CD14-positive monocyte (primary cell): ENCODE measurements at regions not wholly inside any gene's neighbourhood (a gene's known extent, or its start where the extent isn't known, plus 50 kb on each side); places are given as distances from the start of the nearest gene placed in this dataset.

ENCODE experiments used
- DNase-seq, 3 donors: peaks; one replicate each; pipeline ENCODE4 v3.0.0-alpha.2; 2011 to 2022
- H2AFZ ChIP-seq: 2 replicates; pipeline ENCODE4 v1.6.0; 2012; ENCODE audit warnings: mild to moderate bottlenecking, low read depth, low read length, inconsistent platforms; ENCODE audit not compliant: insufficient read depth, poor library complexity, severe bottlenecking
- H3K27ac ChIP-seq, 2 donors: 1 replicate in 1 of 2; 2 replicates in 1 of 2; pipeline ENCODE4 v1.5.1; 2012 to 2013; ENCODE audit warnings: low read length in 2 of 2, control low read depth in 1 of 2, inconsistent platforms in 1 of 2, low read depth in 1 of 2, mild to moderate bottlenecking in 1 of 2
- H3K27me3 ChIP-seq, 2 donors: one replicate each; pipeline versions ENCODE4 v1.6.0 to v1.6.1; 2011 to 2013; ENCODE audit warnings: low read length in 2 of 2; ENCODE audit not compliant: control insufficient read depth in 2 of 2, insufficient read depth in 2 of 2
- H3K36me3 ChIP-seq, 2 donors: replicated peaks in 1 of 2; 1 replicate in 1 of 2; 2 replicates in 1 of 2; pipeline versions ENCODE4 v1.5.1 to v1.6.1; 2012 to 2013; ENCODE audit warnings: low read length in 2 of 2, control low read depth in 1 of 2, inconsistent platforms in 1 of 2, mild to moderate bottlenecking in 1 of 2; ENCODE audit not compliant: insufficient read depth in 2 of 2, control insufficient read depth in 1 of 2
- H3K4me1 ChIP-seq, 2 donors: 1 replicate in 1 of 2; 2 replicates in 1 of 2; pipeline versions ENCODE4 v1.5.1 to v1.6.1; 2012 to 2013; ENCODE audit warnings: low read length in 2 of 2, control low read depth in 1 of 2, inconsistent platforms in 1 of 2, mild to moderate bottlenecking in 1 of 2, moderate library complexity in 1 of 2; ENCODE audit not compliant: insufficient read depth in 2 of 2, control insufficient read depth in 1 of 2
- H3K4me2 ChIP-seq: replicated peaks from 2 replicates; pipeline ENCODE3; 2012; ENCODE audit warnings: low read length, moderate library complexity, mild to moderate bottlenecking; ENCODE audit not compliant: poor library complexity, severe bottlenecking; ENCODE audit errors: extremely low read depth
- H3K4me3 ChIP-seq, 3 experiments: fragments of 200-600 bp in 1 of 3; sonication (generic) in 1 of 3; replicated peaks in 1 of 3; 1 replicate in 2 of 3; 2 replicates in 1 of 3; pipeline ENCODE4 v1.5.1; 2011 to 2013; ENCODE audit warnings: low read length in 3 of 3, mild to moderate bottlenecking in 3 of 3, control low read depth in 2 of 3, low read depth in 2 of 3, inconsistent platforms in 1 of 3, moderate library complexity in 1 of 3
- H3K79me2 ChIP-seq: 2 replicates; pipeline ENCODE4 v1.6.0; 2012; ENCODE audit warnings: mild to moderate bottlenecking, control low read depth, inconsistent platforms, low read length, moderate library complexity; ENCODE audit not compliant: insufficient read depth
- H3K9ac ChIP-seq: 2 replicates; pipeline ENCODE4 v1.6.0; 2017; ENCODE audit warnings: low read length, mild to moderate bottlenecking; ENCODE audit not compliant: insufficient read depth, poor library complexity, severe bottlenecking
- H3K9me3 ChIP-seq, 2 donors: replicated peaks in 1 of 2; 1 replicate in 1 of 2; 2 replicates in 1 of 2; pipeline versions ENCODE4 v1.5.1 to v1.6.1; 2012 to 2013; ENCODE audit warnings: low read length in 2 of 2, control low read depth in 1 of 2; ENCODE audit not compliant: control insufficient read depth in 1 of 2, insufficient read depth in 1 of 2
- H4K20me1 ChIP-seq: 2 replicates; pipeline ENCODE4 v1.6.0; 2012; ENCODE audit warnings: mild to moderate bottlenecking, low read length, control low read depth, moderate library complexity; ENCODE audit not compliant: insufficient read depth
- H3K27ac Mint-ChIP-seq, 7 donors: one replicate each; pipeline ENCODE4 v1.8.0; 2020; ENCODE audit warnings: mild to moderate bottlenecking in 7 of 7, mixed read lengths in 7 of 7, moderate library complexity in 6 of 7, inconsistent platforms in 2 of 7
- H3K27me3 Mint-ChIP-seq, 3 donors: one replicate each; pipeline ENCODE4 v1.8.0; 2021 to 2022; ENCODE audit warnings: low read depth in 3 of 3, mild to moderate bottlenecking in 3 of 3, mixed read lengths in 3 of 3, moderate library complexity in 3 of 3, inconsistent platforms in 1 of 3
- H3K36me3 Mint-ChIP-seq, 2 donors: one replicate each; pipeline ENCODE4 v1.8.0; 2020; ENCODE audit warnings: mixed read lengths in 2 of 2, inconsistent platforms in 1 of 2, mild to moderate bottlenecking in 1 of 2
- H3K4me1 Mint-ChIP-seq: one replicate; pipeline ENCODE4 v1.8.0; 2020; ENCODE audit warnings: mild to moderate bottlenecking, mixed read lengths
- H3K4me3 Mint-ChIP-seq, 2 donors: one replicate each; pipeline ENCODE4 v1.8.0; 2020; ENCODE audit warnings: mild to moderate bottlenecking in 2 of 2, mixed read lengths in 2 of 2, moderate library complexity in 1 of 2
- H3K9me3 Mint-ChIP-seq, 7 donors: one replicate each; pipeline ENCODE4 v1.8.0; 2020 to 2022; ENCODE audit warnings: mixed read lengths in 7 of 7, mild to moderate bottlenecking in 6 of 7, moderate library complexity in 6 of 7, inconsistent platforms in 2 of 7
- CTCF ChIP-seq: fragments of 200-600 bp; IDR thresholded peaks from one replicate; pipeline ENCODE4 v1.8.0; 2022; ENCODE audit warnings: antibody characterized with exemption, mild to moderate bottlenecking
- WGBS: methylation state at CpG from one replicate; pipeline ENCODE4 v1.1.5; 2013; ENCODE audit warnings: missing lambda C conversion rate; ENCODE audit not compliant: insufficient coverage; 5-methylcytosine and 5-hydroxymethylcytosine counted together
- intact Hi-C, 2 donors: fragments of 100-400 bp; cut with micrococcal nuclease; formaldehyde crosslinking; loops; one replicate each; pipeline versions ENCODE4 v1.15.0 to v1.15.1; 2023

- Histone ChIP-seq H3K4me2 (no peak overlapping the region), H2AFZ (no peak overlapping the region), H3K9me3 (no peaks in the 10 kb centered on the region), H3K36me3 (no peaks in the 10 kb centered on the region), H3K4me1 (no peaks in the 10 kb centered on the region), H3K27me3 (no peaks in the 10 kb centered on the region), H4K20me1 (no peaks in the 10 kb centered on the region), H3K4me3 (no peak overlapping the region), H3K9ac (no peak overlapping the region), H3K79me2 (no peaks in the 10 kb centered on the region), H3K27ac (no peak overlapping the region)
- Mint-ChIP-seq H3K36me3 (no peaks in the 10 kb centered on the region), H3K9me3 (peaks cover 0 to 5% (median 1%) of the 10 kb centered on the region in 7 donors), H3K4me3 (no peak overlapping the region), H3K27ac (no peak overlapping the region), H3K4me1 (peaks cover 4% of the 10 kb centered on the region), H3K27me3 (peaks cover 0 to 2% (median 1%) of the 10 kb centered on the region in 3 donors)
- no peak for TF ChIP-seq CTCF
- intact Hi-C loops: no loop called here
- no CpG with 5 or more reads among the region's 1 CpG for WGBS
- no peak for DNase-seq
These were observed 203.1 kb upstream of the PIK3R1 start for GRCh38 chr5:68012429-68012828.

GRCh38 chr5:68011801-68012200 lies 203.8 kb upstream of the PIK3R1 start:
- no peak overlapping the region for H3K9ac ChIP-seq
- H3K27ac ChIP-seq: no peak overlapping the region
- H3K4me2 ChIP-seq: no peak overlapping the region
- intact Hi-C loops: no loop called here
- no peak overlapping the region for H2AFZ ChIP-seq
- no peaks in the 10 kb centered on the region for H3K4me1 ChIP-seq
- H3K36me3 ChIP-seq: no peaks in the 10 kb centered on the region
- H4K20me1 ChIP-seq: no peaks in the 10 kb centered on the region
- no peak overlapping the region for H3K4me3 ChIP-seq
- Mint-ChIP-seq H3K4me1 (peaks cover 6% of the 10 kb centered on the region), H3K27ac (no peak overlapping the region), H3K9me3 (peaks cover 0 to 5% (median 1%) of the 10 kb centered on the region in 7 donors), H3K36me3 (no peaks in the 10 kb centered on the region), H3K4me3 (no peak overlapping the region), H3K27me3 (peaks cover 0 to 2% (median 1%) of the 10 kb centered on the region in 3 donors)
- H3K79me2 ChIP-seq: no peaks in the 10 kb centered on the region
- no peak for TF ChIP-seq CTCF
- no peaks in the 10 kb centered on the region for H3K9me3 ChIP-seq
- H3K27me3 ChIP-seq: no peaks in the 10 kb centered on the region
- no peak for DNase-seq
